Prostate gland (tissue), 2 donors: ENCODE measurements at regions not wholly inside any gene's neighbourhood (a gene's known extent, or its start where the extent isn't known, plus 50 kb on each side); places are given as distances from the start of the nearest gene placed in this dataset.

Experiments
- POLR2A ChIP-seq: fragments of 450-650 bp; IDR thresholded peaks from one replicate; pipeline ENCODE4 v1.6.1; 2016; ENCODE audit warnings: antibody characterized with exemption, mild to moderate bottlenecking
- POLR2AphosphoS5 ChIP-seq: sonication (generic); formaldehyde crosslinking; IDR thresholded peaks from one replicate; pipeline ENCODE4 v1.6.1; 2017; ENCODE audit warnings: antibody characterized with exemption
- TF ChIP-seq, protein P1 (sequence below), 4 experiments: fragments of 200-600 bp in 2 of 4; fragments of 450-650 bp in 2 of 4; sonication (generic) in 2 of 4; IDR thresholded peaks; 1 replicate in 3 of 4; 2 replicates in 1 of 4; pipeline ENCODE4 v1.5.1; 2016 to 2019; ENCODE audit warnings: antibody characterized with exemption in 4 of 4, mild to moderate bottlenecking in 2 of 4, moderate library complexity in 2 of 4

DNA sequence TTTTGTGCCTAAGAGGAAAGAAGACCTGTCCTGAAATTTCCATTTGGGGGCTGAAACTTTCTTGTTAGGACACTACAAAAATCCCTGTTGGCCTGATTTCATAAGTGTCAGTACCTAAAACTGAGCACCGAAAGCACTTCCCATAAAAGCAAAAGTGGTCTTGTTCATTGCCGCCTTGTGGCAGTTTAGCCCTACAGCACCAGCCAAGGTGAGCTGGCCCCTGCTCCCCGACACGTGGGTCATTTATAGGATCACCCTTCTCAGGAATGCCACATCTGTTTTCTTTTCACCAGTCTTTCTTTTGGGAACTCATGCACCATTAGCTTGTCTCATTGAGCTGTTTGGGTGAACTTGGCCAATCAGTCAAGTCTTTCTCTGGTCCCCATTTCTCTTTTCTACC, 155.8 kb upstream of the KAZN start:
- TF ChIP-seq POLR2AphosphoS5 (no peak), POLR2A (no peak)
- TF ChIP-seq, protein P1, sequence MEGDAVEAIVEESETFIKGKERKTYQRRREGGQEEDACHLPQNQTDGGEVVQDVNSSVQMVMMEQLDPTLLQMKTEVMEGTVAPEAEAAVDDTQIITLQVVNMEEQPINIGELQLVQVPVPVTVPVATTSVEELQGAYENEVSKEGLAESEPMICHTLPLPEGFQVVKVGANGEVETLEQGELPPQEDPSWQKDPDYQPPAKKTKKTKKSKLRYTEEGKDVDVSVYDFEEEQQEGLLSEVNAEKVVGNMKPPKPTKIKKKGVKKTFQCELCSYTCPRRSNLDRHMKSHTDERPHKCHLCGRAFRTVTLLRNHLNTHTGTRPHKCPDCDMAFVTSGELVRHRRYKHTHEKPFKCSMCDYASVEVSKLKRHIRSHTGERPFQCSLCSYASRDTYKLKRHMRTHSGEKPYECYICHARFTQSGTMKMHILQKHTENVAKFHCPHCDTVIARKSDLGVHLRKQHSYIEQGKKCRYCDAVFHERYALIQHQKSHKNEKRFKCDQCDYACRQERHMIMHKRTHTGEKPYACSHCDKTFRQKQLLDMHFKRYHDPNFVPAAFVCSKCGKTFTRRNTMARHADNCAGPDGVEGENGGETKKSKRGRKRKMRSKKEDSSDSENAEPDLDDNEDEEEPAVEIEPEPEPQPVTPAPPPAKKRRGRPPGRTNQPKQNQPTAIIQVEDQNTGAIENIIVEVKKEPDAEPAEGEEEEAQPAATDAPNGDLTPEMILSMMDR (IDR thresholded peaks at IDR 0.05): no peak
